ENCODE measurements at regions not wholly inside any gene's neighbourhood (a gene's known extent, or its start where the extent isn't known, plus 50 kb on each side); places are given as distances from the start of the nearest gene placed in this dataset.

- no peak for TF ChIP-seq NANOG (IDR thresholded peaks at IDR 0.05; ENCODE audit: borderline replicate concordance)
- no peak for TF ChIP-seq ZNF331 (CRISPR knock-in tag; IDR thresholded peaks at IDR 0.05; ENCODE audit: low read depth)
- TF ChIP-seq REST (IDR thresholded peaks at IDR 0.05; ENCODE audit: unreplicated experiment): no peak
- no peak for TF ChIP-seq STAT1 (IDR thresholded peaks at IDR 0.05; ENCODE audit: unreplicated experiment)
- no peak for TF ChIP-seq POLR2AphosphoS5 (IDR thresholded peaks at IDR 0.05; ENCODE audit: low read depth)
Observed at GRCh38 chr6:84524636-84525035, 239.8 kb downstream of the TBX18 start (continued).

DNA sequence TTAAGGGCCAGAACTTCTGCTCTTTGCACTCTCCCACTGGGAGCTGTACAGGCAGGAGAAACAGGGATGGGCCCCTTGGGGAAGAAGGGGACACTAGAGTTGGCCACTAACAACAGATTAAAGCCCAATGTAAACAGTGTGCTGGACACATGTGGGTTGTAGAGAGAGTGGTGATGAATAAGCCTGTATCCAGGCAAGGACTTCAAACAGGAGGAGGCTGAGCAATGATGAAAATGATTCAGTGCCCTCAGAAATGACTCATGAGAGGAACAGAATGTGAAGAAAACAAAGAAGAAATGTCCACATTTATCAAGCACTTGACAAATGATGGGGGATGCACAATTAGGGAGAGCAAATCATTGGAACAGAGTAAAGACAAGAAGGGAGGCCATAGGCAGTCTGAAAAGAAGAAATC lies 242.3 kb downstream of the TBX18 start:
- no peaks in the 10 kb centered on the region for H3K27me3 Mint-ChIP-seq (ENCODE audit: insufficient read depth, low read depth, poor library complexity)
- no peaks in the 10 kb centered on the region for H3K36me3 ChIP-seq (ENCODE audit: insufficient read depth)
- no peaks in the 10 kb centered on the region for H3K9me2 ChIP-seq (ENCODE audit: insufficient read depth)
- no peak for DNase-seq (ENCODE audit: low spot score)
- H3K36me3 Mint-ChIP-seq (ENCODE audit: low read depth): no peaks in the 10 kb centered on the region
- H3K27ac Mint-ChIP-seq: no peak overlapping the region
- H3K4me1 Mint-ChIP-seq: peaks cover 8% of the 10 kb centered on the region; the same call in 2 of the 3 replicates
- no peaks in the 10 kb centered on the region for H3F3A ChIP-seq (replicated peaks; ENCODE audit: low read depth)
- no peaks in the 10 kb centered on the region for H3K9me3 Mint-ChIP-seq
- no peak overlapping the region for H3K4me3 ChIP-seq
- H4K20me1 ChIP-seq (replicated peaks; ENCODE audit: insufficient read depth): no peaks in the 10 kb centered on the region
- no peaks in the 10 kb centered on the region for H3K27me3 ChIP-seq (ENCODE audit: insufficient read depth)
- peaks cover 4% of the 10 kb centered on the region; the same call in 1 of the 2 replicates for H3K4me1 ChIP-seq (ENCODE audit: insufficient read depth)
- H3K79me2 ChIP-seq (replicated peaks; ENCODE audit: insufficient read depth): no peaks in the 10 kb centered on the region
- no peak overlapping the region for H3K4me3 Mint-ChIP-seq
- ATAC-seq: no peak
- H3K27ac ChIP-seq (ENCODE audit: low read depth): no peak overlapping the region
- H2AFZ ChIP-seq: no peak overlapping the region
- no peak overlapping the region for H3K4me2 ChIP-seq
- TF ChIP-seq CREB1 (CRISPR knock-in tag; IDR thresholded peaks at IDR 0.05; ENCODE audit: low read depth) (no peak), ZNF462 (CRISPR knock-in tag; IDR thresholded peaks at IDR 0.05) (no peak), ZNF114 (CRISPR knock-in tag; IDR thresholded peaks at IDR 0.05) (no peak), STAT1 (IDR thresholded peaks at IDR 0.05; ENCODE audit: unreplicated experiment) (no peak), EZH2 (IDR thresholded peaks at IDR 0.05; ENCODE audit: low read depth, unreplicated experiment) (no peak), ZNF331 (CRISPR knock-in tag; IDR thresholded peaks at IDR 0.05; ENCODE audit: low read depth) (no peak), NANOG (IDR thresholded peaks at IDR 0.05; ENCODE audit: borderline replicate concordance) (no peak), EZH2phosphoT487 (IDR thresholded peaks at IDR 0.05; ENCODE audit: unreplicated experiment) (no peak), JUNB (IDR thresholded peaks at IDR 0.05; ENCODE audit: unreplicated experiment) (no peak)
- TF ChIP-seq, protein P1, sequence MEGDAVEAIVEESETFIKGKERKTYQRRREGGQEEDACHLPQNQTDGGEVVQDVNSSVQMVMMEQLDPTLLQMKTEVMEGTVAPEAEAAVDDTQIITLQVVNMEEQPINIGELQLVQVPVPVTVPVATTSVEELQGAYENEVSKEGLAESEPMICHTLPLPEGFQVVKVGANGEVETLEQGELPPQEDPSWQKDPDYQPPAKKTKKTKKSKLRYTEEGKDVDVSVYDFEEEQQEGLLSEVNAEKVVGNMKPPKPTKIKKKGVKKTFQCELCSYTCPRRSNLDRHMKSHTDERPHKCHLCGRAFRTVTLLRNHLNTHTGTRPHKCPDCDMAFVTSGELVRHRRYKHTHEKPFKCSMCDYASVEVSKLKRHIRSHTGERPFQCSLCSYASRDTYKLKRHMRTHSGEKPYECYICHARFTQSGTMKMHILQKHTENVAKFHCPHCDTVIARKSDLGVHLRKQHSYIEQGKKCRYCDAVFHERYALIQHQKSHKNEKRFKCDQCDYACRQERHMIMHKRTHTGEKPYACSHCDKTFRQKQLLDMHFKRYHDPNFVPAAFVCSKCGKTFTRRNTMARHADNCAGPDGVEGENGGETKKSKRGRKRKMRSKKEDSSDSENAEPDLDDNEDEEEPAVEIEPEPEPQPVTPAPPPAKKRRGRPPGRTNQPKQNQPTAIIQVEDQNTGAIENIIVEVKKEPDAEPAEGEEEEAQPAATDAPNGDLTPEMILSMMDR (conservative IDR thresholded peaks at IDR 0.05; ENCODE audit: low read depth in 2 of 2): no peak
